Activated T-helper 2 cell treated with anti-CD3 and anti-CD28 coated beads, Interferon-gamma antibody, Interleukin-2, Interleukin-4, amounts not matched to agents 10 μg/mL and 5 μg/mL and 100 μg/mL, durations not matched to agents 14 hours and 24 hours and 36 hours (primary cell): ENCODE measurements at regions not wholly inside any gene's neighbourhood (a gene's known extent, or its start where the extent isn't known, plus 50 kb on each side); places are given as distances from the start of the nearest gene placed in this dataset.

Experiments
- DNase-seq: peaks from one replicate; pipeline ENCODE4 v3.0.0; 2021; ENCODE audit warnings: low spot score
- H3K27ac Mint-ChIP-seq: one replicate; pipeline ENCODE4 v1.8.0; 2021; ENCODE audit warnings: mixed read lengths
- H3K27me3 Mint-ChIP-seq: one replicate; pipeline ENCODE4 v1.8.0; 2021; ENCODE audit warnings: low read depth, mixed read lengths
- H3K36me3 Mint-ChIP-seq: one replicate; pipeline ENCODE4 v1.8.0; 2021; ENCODE audit warnings: low read depth, mixed read lengths
- H3K4me1 Mint-ChIP-seq: one replicate; pipeline ENCODE4 v1.8.0; 2021; ENCODE audit warnings: low read depth, mixed read lengths
- H3K4me3 Mint-ChIP-seq: one replicate; pipeline ENCODE4 v1.8.0; 2021; ENCODE audit warnings: low read depth, mild to moderate bottlenecking, moderate library complexity, mixed read lengths
- H3K9me3 Mint-ChIP-seq: one replicate; pipeline ENCODE4 v1.8.0; 2021; ENCODE audit warnings: mixed read lengths
- intact Hi-C: fragments of 100-400 bp; cut with micrococcal nuclease; formaldehyde crosslinking; loops from one replicate; pipeline ENCODE4 v1.15.1; 2023

GRCh38 chr2:235291461-235291860, 202.4 kb upstream of the AGAP1 start:
- H3K27ac Mint-ChIP-seq: no peak overlapping the region
- no peaks in the 10 kb centered on the region for H3K9me3 Mint-ChIP-seq
- no peak for DNase-seq
- H3K36me3 Mint-ChIP-seq: no peaks in the 10 kb centered on the region
- H3K4me3 Mint-ChIP-seq: no peak overlapping the region
- H3K27me3 Mint-ChIP-seq: no peaks in the 10 kb centered on the region
- intact Hi-C loops: no loop called here
- no peaks in the 10 kb centered on the region for H3K4me1 Mint-ChIP-seq

GRCh38 chr2:235293061-235293460, 200.8 kb upstream of the AGAP1 start:
- H3K27ac Mint-ChIP-seq: no peak overlapping the region
- H3K27me3 Mint-ChIP-seq: no peaks in the 10 kb centered on the region
- DNase-seq: no peak
- intact Hi-C loops: no loop called here
- H3K4me1 Mint-ChIP-seq: no peaks in the 10 kb centered on the region
- H3K9me3 Mint-ChIP-seq: no peaks in the 10 kb centered on the region
- H3K36me3 Mint-ChIP-seq: no peaks in the 10 kb centered on the region
- no peak overlapping the region for H3K4me3 Mint-ChIP-seq

GRCh38 chr2:235295831-235296230, 198.0 kb upstream of the AGAP1 start:
- no peaks in the 10 kb centered on the region for H3K4me1 Mint-ChIP-seq
- H3K27me3 Mint-ChIP-seq: no peaks in the 10 kb centered on the region
- no peaks in the 10 kb centered on the region for H3K36me3 Mint-ChIP-seq
- intact Hi-C loops: no loop called here
- no peak for DNase-seq
- no peak overlapping the region for H3K27ac Mint-ChIP-seq
- no peaks in the 10 kb centered on the region for H3K9me3 Mint-ChIP-seq
- no peak overlapping the region for H3K4me3 Mint-ChIP-seq

- H3K4me1 Mint-ChIP-seq: no peaks in the 10 kb centered on the region
- H3K4me3 Mint-ChIP-seq: no peak overlapping the region
- H3K27ac Mint-ChIP-seq: no peak overlapping the region
- H3K9me3 Mint-ChIP-seq: no peaks in the 10 kb centered on the region
- intact Hi-C loops: no loop called here
- DNase-seq: no peak
- H3K27me3 Mint-ChIP-seq: no peaks in the 10 kb centered on the region
- no peaks in the 10 kb centered on the region for H3K36me3 Mint-ChIP-seq
Observed at GRCh38 chr2:235300368-235301201, 193.3 kb upstream of the AGAP1 start.

- Mint-ChIP-seq H3K4me1 (no peaks in the 10 kb centered on the region), H3K36me3 (no peaks in the 10 kb centered on the region), H3K4me3 (no peak overlapping the region), H3K27ac (no peak overlapping the region), H3K9me3 (no peaks in the 10 kb centered on the region), H3K27me3 (no peaks in the 10 kb centered on the region)
- intact Hi-C loops: no loop called here
- DNase-seq: no peak
Observed at GRCh38 chr2:235301202-235302076, 192.4 kb upstream of the AGAP1 start.

- Mint-ChIP-seq H3K27me3 (no peaks in the 10 kb centered on the region), H3K27ac (no peak overlapping the region), H3K4me1 (no peaks in the 10 kb centered on the region), H3K9me3 (no peaks in the 10 kb centered on the region), H3K4me3 (no peak overlapping the region), H3K36me3 (no peaks in the 10 kb centered on the region)
- no peak for DNase-seq
- intact Hi-C loops: no loop called here
Observed at GRCh38 chr2:235302263-235302662, 191.6 kb upstream of the AGAP1 start.

- Mint-ChIP-seq H3K4me3 (no peak overlapping the region), H3K36me3 (no peaks in the 10 kb centered on the region), H3K9me3 (no peaks in the 10 kb centered on the region), H3K27me3 (no peaks in the 10 kb centered on the region), H3K27ac (no peak overlapping the region), H3K4me1 (no peaks in the 10 kb centered on the region)
- DNase-seq: no peak
- intact Hi-C loops: no loop called here
Observed at GRCh38 chr2:235303499-235304291, 190.1 kb upstream of the AGAP1 start.

- DNase-seq: no peak
- H3K4me1 Mint-ChIP-seq: no peaks in the 10 kb centered on the region
- H3K36me3 Mint-ChIP-seq: no peaks in the 10 kb centered on the region
- H3K27ac Mint-ChIP-seq: no peak overlapping the region
- H3K9me3 Mint-ChIP-seq: no peaks in the 10 kb centered on the region
- no peak overlapping the region for H3K4me3 Mint-ChIP-seq
- intact Hi-C loops: no loop called here
- H3K27me3 Mint-ChIP-seq: no peaks in the 10 kb centered on the region
Observed at GRCh38 chr2:235305678-235306077, 188.2 kb upstream of the AGAP1 start.

- Mint-ChIP-seq H3K4me3 (no peak overlapping the region), H3K36me3 (no peaks in the 10 kb centered on the region), H3K9me3 (no peaks in the 10 kb centered on the region), H3K27me3 (no peaks in the 10 kb centered on the region), H3K4me1 (no peaks in the 10 kb centered on the region), H3K27ac (no peak overlapping the region)
- intact Hi-C loops: no loop called here
- no peak for DNase-seq
Observed at GRCh38 chr2:235311044-235311443, 182.8 kb upstream of the AGAP1 start.

GRCh38 chr2:235312571-235312970, 181.3 kb upstream of the AGAP1 start:
- H3K27ac Mint-ChIP-seq: no peak overlapping the region
- no peak for DNase-seq
- H3K4me3 Mint-ChIP-seq: no peak overlapping the region
- H3K27me3 Mint-ChIP-seq: no peaks in the 10 kb centered on the region
- H3K4me1 Mint-ChIP-seq: no peaks in the 10 kb centered on the region
- intact Hi-C loops: no loop called here
- no peaks in the 10 kb centered on the region for H3K36me3 Mint-ChIP-seq
- no peaks in the 10 kb centered on the region for H3K9me3 Mint-ChIP-seq

GRCh38 chr2:235314371-235314930, 179.4 kb upstream of the AGAP1 start:
- DNase-seq: no peak
- Mint-ChIP-seq H3K4me3 (no peak overlapping the region), H3K27ac (no peak overlapping the region), H3K9me3 (no peaks in the 10 kb centered on the region), H3K4me1 (no peaks in the 10 kb centered on the region), H3K27me3 (no peaks in the 10 kb centered on the region), H3K36me3 (no peaks in the 10 kb centered on the region)
- intact Hi-C loops: no loop called here

- intact Hi-C loops: no loop called here
- H3K27me3 Mint-ChIP-seq: no peaks in the 10 kb centered on the region
- no peak for DNase-seq
- no peaks in the 10 kb centered on the region for H3K9me3 Mint-ChIP-seq
- H3K4me3 Mint-ChIP-seq: no peak overlapping the region
- H3K27ac Mint-ChIP-seq: no peak overlapping the region
- no peaks in the 10 kb centered on the region for H3K36me3 Mint-ChIP-seq
- no peaks in the 10 kb centered on the region for H3K4me1 Mint-ChIP-seq
Observed at GRCh38 chr2:235319095-235319494, 174.7 kb upstream of the AGAP1 start.
